ENCODE measurements at regions not wholly inside any gene's neighbourhood (a gene's known extent, or its start where the extent isn't known, plus 50 kb on each side); places are given as distances from the start of the nearest gene placed in this dataset.

- no peaks in the 10 kb centered on the region for H3K4me1 ChIP-seq (ENCODE audit: insufficient read depth, low read length)
- H3K27me3 ChIP-seq (ENCODE audit: control insufficient read depth in 1 of 2, insufficient read depth in 2 of 2, low read length in 2 of 2): no peaks in the 10 kb centered on the region
- Mint-ChIP-seq H3K27ac (no peak overlapping the region), H3K4me1 (ENCODE audit: low read depth) (no peaks in the 10 kb centered on the region), H3K4me3 (no peak overlapping the region), H3K27me3 (peaks cover 22% of the 10 kb centered on the region), H3K9me3 (no peaks in the 10 kb centered on the region), H3K36me3 (ENCODE audit: low read depth) (no peaks in the 10 kb centered on the region)
- POLR2A ChIA-PET: interaction anchor here (1.6 kb wide), 1 partner anchor 8 kb away, joined by 3 read pairs; no protein-coding TSS in a partner anchor
- H3K36me3 ChIP-seq (ENCODE audit: insufficient read depth, low read length): no peaks in the 10 kb centered on the region
- H3K27ac ChIP-seq (ENCODE audit: low read depth in 1 of 2, low read length in 2 of 2): no peak overlapping the region
- ATAC-seq (ENCODE audit: poor library complexity): no peak
- no peak for DNase-seq
- intact Hi-C loops (cut with DNase I, micrococcal nuclease): no loop called here
- CTCF ChIA-PET: no interaction called here
- no peak overlapping the region for H3K4me3 ChIP-seq (ENCODE audit: low read length)
- H3K9me3 ChIP-seq (ENCODE audit: control insufficient read depth in 1 of 2, insufficient read depth in 1 of 2, low read length in 2 of 2): no peaks in the 10 kb centered on the region
- TF ChIP-seq, protein P1, sequence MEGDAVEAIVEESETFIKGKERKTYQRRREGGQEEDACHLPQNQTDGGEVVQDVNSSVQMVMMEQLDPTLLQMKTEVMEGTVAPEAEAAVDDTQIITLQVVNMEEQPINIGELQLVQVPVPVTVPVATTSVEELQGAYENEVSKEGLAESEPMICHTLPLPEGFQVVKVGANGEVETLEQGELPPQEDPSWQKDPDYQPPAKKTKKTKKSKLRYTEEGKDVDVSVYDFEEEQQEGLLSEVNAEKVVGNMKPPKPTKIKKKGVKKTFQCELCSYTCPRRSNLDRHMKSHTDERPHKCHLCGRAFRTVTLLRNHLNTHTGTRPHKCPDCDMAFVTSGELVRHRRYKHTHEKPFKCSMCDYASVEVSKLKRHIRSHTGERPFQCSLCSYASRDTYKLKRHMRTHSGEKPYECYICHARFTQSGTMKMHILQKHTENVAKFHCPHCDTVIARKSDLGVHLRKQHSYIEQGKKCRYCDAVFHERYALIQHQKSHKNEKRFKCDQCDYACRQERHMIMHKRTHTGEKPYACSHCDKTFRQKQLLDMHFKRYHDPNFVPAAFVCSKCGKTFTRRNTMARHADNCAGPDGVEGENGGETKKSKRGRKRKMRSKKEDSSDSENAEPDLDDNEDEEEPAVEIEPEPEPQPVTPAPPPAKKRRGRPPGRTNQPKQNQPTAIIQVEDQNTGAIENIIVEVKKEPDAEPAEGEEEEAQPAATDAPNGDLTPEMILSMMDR (IDR thresholded peaks at IDR 0.05): no peak
Measured at GRCh38 chr11:10394229-10395101, 60.6 kb upstream of the AMPD3 start.

GRCh38 chr11:10395166-10395897 lies 59.7 kb upstream of the AMPD3 start:
- CTCF ChIA-PET: no interaction called here

GRCh38 chr11:10396771-10397170 lies 58.3 kb upstream of the AMPD3 start:
- TF ChIP-seq, protein P1 (IDR thresholded peaks at IDR 0.05): no peak
- Mint-ChIP-seq H3K27ac (no peak overlapping the region), H3K36me3 (ENCODE audit: low read depth) (no peaks in the 10 kb centered on the region), H3K4me3 (no peak overlapping the region), H3K27me3 (peaks cover 4% of the 10 kb centered on the region), H3K4me1 (ENCODE audit: low read depth) (no peaks in the 10 kb centered on the region), H3K9me3 (no peaks in the 10 kb centered on the region)
- ATAC-seq (ENCODE audit: poor library complexity) (no peak), DNase-seq (no peak)
- Histone ChIP-seq H3K4me1 (ENCODE audit: insufficient read depth, low read length) (peaks cover 11% of the 10 kb centered on the region), H3K36me3 (ENCODE audit: insufficient read depth, low read length) (no peaks in the 10 kb centered on the region), H3K9me3 (ENCODE audit: control insufficient read depth in 1 of 2, insufficient read depth in 1 of 2, low read length in 2 of 2) (no peaks in the 10 kb centered on the region), H3K27ac (ENCODE audit: low read depth in 1 of 2, low read length in 2 of 2) (no peak overlapping the region), H3K4me3 (ENCODE audit: low read length) (no peak overlapping the region), H3K27me3 (ENCODE audit: control insufficient read depth in 1 of 2, insufficient read depth in 2 of 2, low read length in 2 of 2) (no peaks in the 10 kb centered on the region)
- intact Hi-C loops (cut with DNase I, micrococcal nuclease): no loop called here
- CTCF ChIA-PET: no interaction called here
- POLR2A ChIA-PET: no interaction called here

More at GRCh38 chr11:10395166-10395897, 59.7 kb upstream of the AMPD3 start:
- Mint-ChIP-seq H3K36me3 (ENCODE audit: low read depth) (no peaks in the 10 kb centered on the region), H3K4me3 (no peak overlapping the region), H3K27me3 (peaks cover 13% of the 10 kb centered on the region), H3K4me1 (ENCODE audit: low read depth) (no peaks in the 10 kb centered on the region), H3K27ac (no peak overlapping the region), H3K9me3 (no peaks in the 10 kb centered on the region)
- TF ChIP-seq, protein P1 (IDR thresholded peaks at IDR 0.05): no peak
- H3K4me3 ChIP-seq (ENCODE audit: low read length): no peak overlapping the region
- H3K9me3 ChIP-seq (ENCODE audit: control insufficient read depth in 1 of 2, insufficient read depth in 1 of 2, low read length in 2 of 2): no peaks in the 10 kb centered on the region
- no peak overlapping the region for H3K27ac ChIP-seq (ENCODE audit: low read depth in 1 of 2, low read length in 2 of 2)
- H3K27me3 ChIP-seq (ENCODE audit: control insufficient read depth in 1 of 2, insufficient read depth in 2 of 2, low read length in 2 of 2): no peaks in the 10 kb centered on the region
- intact Hi-C loops (cut with DNase I, micrococcal nuclease): no loop called here
- POLR2A ChIA-PET: no interaction called here
- DNase-seq (no peak), ATAC-seq (ENCODE audit: poor library complexity) (no peak)
- H3K4me1 ChIP-seq (ENCODE audit: insufficient read depth, low read length): peaks cover under 1% of the 10 kb centered on the region
- H3K36me3 ChIP-seq (ENCODE audit: insufficient read depth, low read length): no peaks in the 10 kb centered on the region

All from CD4-positive, alpha-beta T cell (primary cell).